Muscle layer of colon (tissue), 2 donors: ENCODE measurements at regions not wholly inside any gene's neighbourhood (a gene's known extent, or its start where the extent isn't known, plus 50 kb on each side); places are given as distances from the start of the nearest gene placed in this dataset.
"Not testable (repeated sequence)": the region's sequence is repeated elsewhere in the genome, so short reads cannot be mapped to it uniquely, and the experiment has no call there.

ENCODE experiments used
- H3K27ac ChIP-seq: one replicate; pipeline ENCODE4 v1.7.0; 2013; ENCODE audit warnings: low read depth, mild to moderate bottlenecking, low read length, moderate library complexity
- H3K27me3 ChIP-seq, 2 donors: one replicate each; pipeline ENCODE4 v1.7.0; 2013; ENCODE audit warnings: low read length in 2 of 2, mild to moderate bottlenecking in 2 of 2; ENCODE audit not compliant: insufficient read depth in 2 of 2, control insufficient read depth in 1 of 2
- H3K36me3 ChIP-seq: one replicate; pipeline ENCODE4 v1.7.0; 2013; ENCODE audit warnings: mild to moderate bottlenecking, low read length; ENCODE audit not compliant: insufficient read depth
- H3K4me1 ChIP-seq: one replicate; pipeline ENCODE4 v1.7.0; 2013; ENCODE audit warnings: mild to moderate bottlenecking, low read length; ENCODE audit not compliant: insufficient read depth
- H3K4me3 ChIP-seq, 2 donors: one replicate each; pipeline ENCODE4 v1.7.0; 2013; ENCODE audit warnings: low read length in 2 of 2, low read depth in 1 of 2, mild to moderate bottlenecking in 1 of 2, moderate library complexity in 1 of 2
- H3K9ac ChIP-seq: one replicate; pipeline ENCODE4 v1.7.0; 2013; ENCODE audit warnings: low read length
- H3K9me3 ChIP-seq: one replicate; pipeline ENCODE4 v1.7.0; 2013; ENCODE audit warnings: mild to moderate bottlenecking, low read length
- donor health status: abdominal sarcoma.
- donor health status: Adenocarcinoma of cecum.

GRCh38 chr13:61563645-61564044 is 148.0 kb upstream of the PCDH20 start:
- no peaks in the 10 kb centered on the region for H3K27me3 ChIP-seq
- H3K4me3 ChIP-seq, result no peak overlapping the region
- H3K4me1 ChIP-seq, result no peaks in the 10 kb centered on the region
- H3K9ac ChIP-seq, result no peak overlapping the region
- no peaks in the 10 kb centered on the region for H3K36me3 ChIP-seq
- H3K27ac ChIP-seq, result no peak overlapping the region
- H3K9me3 ChIP-seq, result no peaks in the 10 kb centered on the region

- H3K9ac ChIP-seq, result no peak overlapping the region
- no peaks in the 10 kb centered on the region for H3K36me3 ChIP-seq
- no peak overlapping the region for H3K4me3 ChIP-seq
- no peaks in the 10 kb centered on the region for H3K4me1 ChIP-seq
- no peaks in the 10 kb centered on the region for H3K27me3 ChIP-seq
- H3K9me3 ChIP-seq, result no peaks in the 10 kb centered on the region
- H3K27ac ChIP-seq, result no peak overlapping the region
Measured at GRCh38 chr13:61546911-61547310, 131.3 kb upstream of the PCDH20 start.

GRCh38 chr13:61546413-61546812 is 130.8 kb upstream of the PCDH20 start:
- Histone ChIP-seq H3K4me1 (no peaks in the 10 kb centered on the region), H3K9me3 (no peaks in the 10 kb centered on the region), H3K4me3 (no peak overlapping the region)

GRCh38 chr13:61536433-61536832 is 120.8 kb upstream of the PCDH20 start:
- Histone ChIP-seq H3K36me3 (no peaks in the 10 kb centered on the region), H3K9ac (no peak overlapping the region), H3K4me3 (no peak overlapping the region), H3K4me1 (no peaks in the 10 kb centered on the region), H3K9me3 (no peaks in the 10 kb centered on the region), H3K27me3 (no peaks in the 10 kb centered on the region), H3K27ac (no peak overlapping the region)

More at GRCh38 chr13:61546413-61546812, 130.8 kb upstream of the PCDH20 start:
- no peaks in the 10 kb centered on the region for H3K27me3 ChIP-seq
- H3K9ac ChIP-seq, result no peak overlapping the region
- no peaks in the 10 kb centered on the region for H3K36me3 ChIP-seq
- no peak overlapping the region for H3K27ac ChIP-seq

- Histone ChIP-seq H3K27me3 (no peaks in the 10 kb centered on the region), H3K4me3 (no peak overlapping the region), H3K36me3 (no peaks in the 10 kb centered on the region), H3K27ac (no peak overlapping the region), H3K9ac (no peak overlapping the region), H3K4me1 (no peaks in the 10 kb centered on the region), H3K9me3 (no peaks in the 10 kb centered on the region)
Measured at GRCh38 chr13:61531383-61532065, 115.9 kb upstream of the PCDH20 start.

GRCh38 chr13:61519214-61519613 is 103.6 kb upstream of the PCDH20 start:
- H3K4me3 ChIP-seq, H3K4me1 ChIP-seq, H3K27ac ChIP-seq, H3K9ac ChIP-seq, H3K36me3 ChIP-seq, H3K9me3 ChIP-seq, H3K27me3 ChIP-seq: not testable (repeated sequence)

- Histone ChIP-seq H3K4me1 (no peaks in the 10 kb centered on the region), H3K4me3 (no peak overlapping the region), H3K9ac (no peak overlapping the region), H3K27me3 (no peaks in the 10 kb centered on the region), H3K9me3 (no peaks in the 10 kb centered on the region), H3K36me3 (no peaks in the 10 kb centered on the region), H3K27ac (no peak overlapping the region)
Measured at GRCh38 chr13:61508936-61509335, 93.3 kb upstream of the PCDH20 start.

- Histone ChIP-seq H3K4me1 (no peaks in the 10 kb centered on the region), H3K27me3 (no peaks in the 10 kb centered on the region), H3K36me3 (no peaks in the 10 kb centered on the region), H3K4me3 (no peak overlapping the region), H3K27ac (no peak overlapping the region), H3K9me3 (no peaks in the 10 kb centered on the region), H3K9ac (no peak overlapping the region)
Measured at GRCh38 chr13:61500176-61500575, 84.5 kb upstream of the PCDH20 start.

- Histone ChIP-seq H3K9ac (no peak overlapping the region), H3K9me3 (no peaks in the 10 kb centered on the region), H3K4me3 (no peak overlapping the region), H3K4me1 (no peaks in the 10 kb centered on the region), H3K27me3 (no peaks in the 10 kb centered on the region), H3K36me3 (no peaks in the 10 kb centered on the region), H3K27ac (no peak overlapping the region)
Measured at GRCh38 chr13:61495648-61496047, 80.0 kb upstream of the PCDH20 start.

GRCh38 chr13:61493556-61493955 is 77.9 kb upstream of the PCDH20 start:
- H3K4me1 ChIP-seq, result not testable (repeated sequence)

GRCh38 chr13:61486496-61486895 is 70.8 kb upstream of the PCDH20 start:
- H3K9me3 ChIP-seq, result no peaks in the 10 kb centered on the region
- H3K4me1 ChIP-seq, result no peaks in the 10 kb centered on the region
- H3K9ac ChIP-seq, result no peak overlapping the region

More at GRCh38 chr13:61493556-61493955, 77.9 kb upstream of the PCDH20 start:
- not testable (repeated sequence) for H3K27ac ChIP-seq, H3K4me3 ChIP-seq, H3K27me3 ChIP-seq, H3K9ac ChIP-seq, H3K9me3 ChIP-seq, H3K36me3 ChIP-seq

GRCh38 chr13:61485128-61485765 is 69.6 kb upstream of the PCDH20 start:
- no peaks in the 10 kb centered on the region for H3K4me1 ChIP-seq
- no peak overlapping the region for H3K4me3 ChIP-seq
- H3K27me3 ChIP-seq, result no peaks in the 10 kb centered on the region
- H3K27ac ChIP-seq, result no peak overlapping the region
- H3K9ac ChIP-seq, result no peak overlapping the region
- H3K36me3 ChIP-seq, result no peaks in the 10 kb centered on the region
- H3K9me3 ChIP-seq, result no peaks in the 10 kb centered on the region

More at GRCh38 chr13:61486496-61486895, 70.8 kb upstream of the PCDH20 start:
- H3K4me3 ChIP-seq, result no peak overlapping the region
- H3K36me3 ChIP-seq, result no peaks in the 10 kb centered on the region
- no peak overlapping the region for H3K27ac ChIP-seq
- H3K27me3 ChIP-seq, result no peaks in the 10 kb centered on the region
